ENCODE measurements at regions not wholly inside any gene's neighbourhood (a gene's known extent, or its start where the extent isn't known, plus 50 kb on each side); places are given as distances from the start of the nearest gene placed in this dataset.
A peak's percentile ranks its signal among the peaks of the same experiment; 100 is the strongest.

GRCh38 chr10:10094691-10095090 lies 923.0 kb upstream of the CELF2 start:
- DNase-seq (ENCODE audit: low read depth, low spot score) = no peak

DNA sequence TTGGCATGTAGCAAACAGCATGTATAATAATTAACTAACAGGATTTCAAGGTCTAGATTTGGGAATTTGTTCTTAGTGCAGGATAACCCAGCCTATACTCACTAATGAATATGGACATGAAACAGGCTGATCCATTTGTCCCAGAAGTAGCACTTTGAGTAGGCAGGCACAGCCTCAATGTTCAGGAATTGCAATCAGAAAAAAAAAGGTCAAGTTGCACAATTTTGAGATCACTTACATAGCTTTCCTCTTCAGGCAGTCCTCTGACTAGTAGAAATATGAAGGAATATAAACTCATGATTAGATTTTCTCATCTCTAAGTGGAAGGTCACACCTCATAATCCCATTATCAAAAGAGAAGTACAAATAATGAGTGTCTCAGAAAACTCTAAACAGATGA lies 921.4 kb upstream of the CELF2 start:
- no peak for DNase-seq (ENCODE audit: low read depth, low spot score)

- DNase-seq (ENCODE audit: low read depth, low spot score) = no peak
Observed at GRCh38 chr10:10096898-10097297, 920.8 kb upstream of the CELF2 start.

DNA sequence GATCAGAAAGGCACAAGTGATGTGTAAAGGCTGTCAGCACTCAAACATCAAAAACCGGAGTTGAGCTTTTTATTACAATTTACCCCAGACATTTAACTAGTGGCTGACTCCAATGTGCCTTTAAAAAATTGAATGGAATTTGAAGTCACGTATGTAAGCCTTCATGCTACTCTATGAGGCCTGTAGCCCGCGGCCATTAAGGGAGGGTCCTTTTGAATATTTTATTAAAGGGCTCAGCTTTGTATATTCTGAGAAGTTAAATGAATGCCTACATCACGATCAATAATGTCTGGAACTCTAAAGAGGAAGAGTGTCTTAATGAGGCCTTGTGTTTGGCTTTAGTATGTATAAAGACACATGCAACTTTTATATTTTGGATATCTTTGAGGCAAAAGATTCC lies 916.6 kb upstream of the CELF2 start:
- no peak for DNase-seq (ENCODE audit: low read depth, low spot score)

DNA sequence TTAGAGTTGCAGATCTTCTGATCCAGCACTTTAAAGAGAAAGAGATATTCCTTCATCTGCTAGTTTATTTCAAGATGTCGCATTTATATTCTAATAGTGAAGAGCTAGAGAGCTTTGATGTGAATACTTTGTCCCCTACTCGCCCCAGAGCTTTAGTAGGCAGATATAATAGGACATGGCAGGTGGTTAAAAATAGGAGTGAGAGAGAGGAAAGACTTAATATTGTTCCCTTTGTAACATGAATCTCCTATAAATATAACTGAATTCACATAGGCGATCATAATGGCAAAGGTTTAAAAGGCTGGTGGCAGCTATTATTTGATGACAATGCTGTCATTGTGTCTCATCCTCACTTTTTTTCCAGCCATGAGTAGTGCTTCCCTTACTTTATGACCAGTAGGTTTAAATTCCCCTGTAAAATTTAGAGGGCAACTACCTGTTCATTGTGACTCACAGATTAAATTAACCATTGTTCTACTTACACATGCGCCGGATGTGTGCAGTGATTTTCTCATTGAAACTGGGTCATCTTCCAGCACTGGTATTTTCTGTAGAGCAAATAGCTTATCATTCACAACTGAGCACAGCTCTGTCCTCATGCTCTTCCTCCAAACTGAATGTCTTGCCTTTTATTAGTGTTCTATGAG lies 906.7 kb upstream of the CELF2 start:
- DNase-seq (ENCODE audit: low read depth, low spot score) = no peak

- no peak for DNase-seq (ENCODE audit: low read depth, low spot score)
Observed at GRCh38 chr10:10118131-10118530, 899.5 kb upstream of the CELF2 start.

- no peak for DNase-seq (ENCODE audit: low read depth, low spot score)
Observed at GRCh38 chr10:10120671-10121070, 897.0 kb upstream of the CELF2 start.

DNA sequence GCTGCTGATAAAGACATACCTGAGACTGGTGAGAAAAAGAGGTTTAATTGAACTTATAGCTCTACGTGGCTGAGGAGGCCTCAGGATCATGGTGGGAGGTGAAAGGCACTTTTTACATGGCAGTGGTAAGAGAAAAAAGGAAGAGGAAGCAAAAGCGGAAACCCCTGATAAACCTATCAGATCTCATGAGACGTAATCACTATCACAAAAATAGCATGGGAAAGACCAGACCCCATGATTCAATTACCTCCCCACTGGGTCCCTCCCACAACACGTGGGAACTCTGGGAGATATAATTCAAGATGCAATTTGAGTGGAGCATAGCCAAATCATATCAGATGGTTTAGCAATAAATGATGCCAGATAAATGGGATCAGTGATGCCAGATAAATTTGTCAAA lies 892.0 kb upstream of the CELF2 start:
- no peak for DNase-seq (ENCODE audit: low read depth, low spot score)

- DNase-seq (ENCODE audit: low read depth, low spot score) = no peak
Observed at GRCh38 chr10:10126218-10126617, 891.5 kb upstream of the CELF2 start.

- DNase-seq (ENCODE audit: low read depth, low spot score) = no peak
Observed at GRCh38 chr10:10128387-10128786, 889.3 kb upstream of the CELF2 start.

- DNase-seq (ENCODE audit: low read depth, low spot score) = no peak
Observed at GRCh38 chr10:10130686-10131085, 887.0 kb upstream of the CELF2 start.

GRCh38 chr10:10132009-10132408 lies 885.7 kb upstream of the CELF2 start:
- DNase-seq (ENCODE audit: low read depth, low spot score) = no peak

DNA sequence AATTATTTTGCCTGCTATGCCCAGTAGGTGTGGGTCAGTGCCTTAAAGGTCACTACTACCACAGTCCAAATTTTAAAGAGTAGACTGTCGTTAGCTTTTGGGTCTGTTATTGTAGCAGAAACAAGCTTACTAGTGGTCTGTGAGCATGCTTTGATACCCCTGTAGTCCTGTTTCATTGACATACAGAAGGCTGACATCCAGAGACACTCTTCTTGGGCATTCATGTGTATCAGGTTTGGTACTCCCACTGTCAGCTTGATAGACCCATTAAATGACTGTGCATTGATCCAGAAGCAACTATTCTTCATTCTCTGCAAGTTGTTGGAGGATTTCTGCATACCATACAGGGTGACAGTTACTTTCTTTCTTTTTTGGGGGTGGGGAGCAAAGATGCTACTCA lies 884.4 kb upstream of the CELF2 start:
- no peak for DNase-seq (ENCODE audit: low read depth, low spot score)

- DNase-seq (ENCODE audit: low read depth, low spot score) = no peak
Observed at GRCh38 chr10:10138685-10139084, 879.0 kb upstream of the CELF2 start.

GRCh38 chr10:10141782-10142382 lies 875.8 kb upstream of the CELF2 start:
- DNase-seq (ENCODE audit: low read depth, low spot score) = no peak

DNA sequence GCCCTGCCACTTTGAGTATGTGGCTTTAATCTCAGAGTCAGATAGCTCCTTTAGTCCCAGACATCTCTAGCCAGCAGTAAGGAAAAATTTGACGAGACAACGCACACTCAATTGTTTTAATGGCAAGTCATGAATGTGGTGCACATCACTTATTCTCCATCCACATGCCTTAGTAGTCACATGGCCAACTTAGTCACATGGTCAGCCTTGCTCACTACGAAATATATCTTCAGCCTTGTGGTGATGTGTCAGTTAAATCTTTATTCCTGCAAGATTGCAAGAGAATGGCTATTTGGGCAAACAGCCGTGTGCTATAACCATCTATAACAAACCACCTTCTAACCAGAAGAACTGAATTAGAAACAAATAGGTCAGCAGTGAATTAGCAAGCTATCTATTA lies 871.1 kb upstream of the CELF2 start:
- no peak for DNase-seq (ENCODE audit: low read depth, low spot score)

- no peak for DNase-seq (ENCODE audit: low read depth, low spot score)
Observed at GRCh38 chr10:10149899-10150298, 867.8 kb upstream of the CELF2 start.

- DNase-seq (ENCODE audit: low read depth, low spot score) = no peak
Observed at GRCh38 chr10:10156917-10157600, 860.6 kb upstream of the CELF2 start.

DNA sequence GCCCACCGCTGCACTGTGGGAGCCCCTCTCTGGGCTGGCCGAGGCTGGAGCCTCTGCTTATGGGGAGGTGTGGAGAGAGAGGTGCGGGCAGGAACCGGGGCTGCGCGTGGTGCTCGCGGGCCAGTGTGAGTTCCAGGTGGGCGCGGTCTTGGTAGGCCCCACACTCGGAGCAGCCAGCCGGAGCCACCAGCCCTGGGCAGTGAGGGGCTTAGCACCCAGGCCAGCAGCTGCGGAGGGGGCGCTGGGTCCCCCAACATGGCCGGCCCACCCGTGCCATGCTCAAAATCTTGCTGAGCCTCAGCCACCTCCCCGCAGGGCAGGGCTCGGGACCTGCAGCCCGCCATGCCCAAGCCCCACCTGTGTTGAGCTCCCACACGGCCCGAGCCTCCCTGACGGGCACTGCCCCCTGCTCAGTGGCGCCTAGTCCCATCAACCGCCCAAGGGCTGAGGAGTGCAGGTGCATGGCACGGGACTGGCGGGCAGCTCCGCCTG lies 856.8 kb upstream of the CELF2 start:
- no peak for DNase-seq (ENCODE audit: low read depth, low spot score)

- no peak for DNase-seq (ENCODE audit: low read depth, low spot score)
Observed at GRCh38 chr10:10164848-10165247, 852.8 kb upstream of the CELF2 start.

DNA sequence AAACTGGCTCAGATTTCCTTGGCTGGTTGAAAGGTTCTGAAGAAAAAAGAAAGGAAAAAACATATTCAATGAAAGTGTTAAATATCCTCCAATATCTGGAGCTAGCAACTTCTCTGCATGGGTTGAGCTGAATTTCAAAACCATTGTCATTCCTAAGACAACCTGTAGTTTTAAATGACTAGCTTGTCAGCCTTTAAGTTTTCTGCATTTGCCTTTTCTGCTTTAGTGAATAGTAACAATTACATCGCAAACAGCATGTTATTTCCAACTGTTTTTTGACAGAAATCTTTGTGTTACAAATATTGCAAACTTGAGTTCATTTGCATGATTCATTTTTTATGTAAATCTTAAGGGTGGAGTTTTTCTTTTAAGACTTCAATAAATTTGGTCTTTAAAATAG lies 852.3 kb upstream of the CELF2 start:
- DNase-seq (ENCODE audit: low read depth, low spot score) = no peak

- no peak for DNase-seq (ENCODE audit: low read depth, low spot score)
Observed at GRCh38 chr10:10178476-10178875, 839.2 kb upstream of the CELF2 start.

- peak; percentile 2 for DNase-seq (ENCODE audit: low read depth, low spot score)
Observed at GRCh38 chr10:10193848-10194247, 823.8 kb upstream of the CELF2 start.

Data from iPS DF 19.7 (cell line).